SH-SY5Y (cell line): ENCODE measurements at regions not wholly inside any gene's neighbourhood (a gene's known extent, or its start where the extent isn't known, plus 50 kb on each side); places are given as distances from the start of the nearest gene placed in this dataset.

ENCODE experiments used
- GATA2 ChIP-seq: IDR thresholded peaks from 2 replicates; pipeline ENCODE4 v1.6.1; 2011; ENCODE audit warnings: mild to moderate bottlenecking, low read depth, low read length
- GATA3 ChIP-seq: IDR thresholded peaks from 2 replicates; pipeline ENCODE4 v1.6.1; 2011; ENCODE audit warnings: low read depth, mild to moderate bottlenecking, low read length, moderate library complexity

GRCh38 chr6:135658481-135658880, 160.9 kb upstream of the AHI1 start:
- TF ChIP-seq GATA3 (no peak), GATA2 (no peak)

DNA sequence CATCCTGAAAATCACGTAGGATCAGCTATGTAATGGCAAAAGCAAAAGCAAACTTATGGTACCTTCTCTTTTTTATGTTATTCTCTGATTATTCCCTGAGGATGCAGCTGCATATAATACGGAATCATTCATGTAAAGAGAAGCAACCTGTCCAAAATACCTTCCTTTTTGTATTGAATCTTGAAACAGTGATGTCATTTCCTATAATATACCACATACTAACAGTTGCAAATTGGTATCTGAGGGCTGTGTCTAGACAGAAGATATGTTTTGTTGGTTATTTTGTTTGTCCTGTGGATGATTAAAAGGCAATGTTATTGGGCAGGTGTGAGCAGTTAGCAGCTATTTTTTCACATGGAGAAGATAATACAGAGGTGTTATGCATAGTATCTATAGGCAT, 161.4 kb upstream of the AHI1 start:
- TF ChIP-seq GATA2 (no peak), GATA3 (no peak)

- TF ChIP-seq GATA3 (no peak), GATA2 (no peak)
Observed at GRCh38 chr6:135664527-135664926, 167.0 kb upstream of the AHI1 start.

GRCh38 chr6:135665935-135666334, 168.4 kb upstream of the AHI1 start:
- TF ChIP-seq GATA2, result no peak
- no peak for TF ChIP-seq GATA3

DNA sequence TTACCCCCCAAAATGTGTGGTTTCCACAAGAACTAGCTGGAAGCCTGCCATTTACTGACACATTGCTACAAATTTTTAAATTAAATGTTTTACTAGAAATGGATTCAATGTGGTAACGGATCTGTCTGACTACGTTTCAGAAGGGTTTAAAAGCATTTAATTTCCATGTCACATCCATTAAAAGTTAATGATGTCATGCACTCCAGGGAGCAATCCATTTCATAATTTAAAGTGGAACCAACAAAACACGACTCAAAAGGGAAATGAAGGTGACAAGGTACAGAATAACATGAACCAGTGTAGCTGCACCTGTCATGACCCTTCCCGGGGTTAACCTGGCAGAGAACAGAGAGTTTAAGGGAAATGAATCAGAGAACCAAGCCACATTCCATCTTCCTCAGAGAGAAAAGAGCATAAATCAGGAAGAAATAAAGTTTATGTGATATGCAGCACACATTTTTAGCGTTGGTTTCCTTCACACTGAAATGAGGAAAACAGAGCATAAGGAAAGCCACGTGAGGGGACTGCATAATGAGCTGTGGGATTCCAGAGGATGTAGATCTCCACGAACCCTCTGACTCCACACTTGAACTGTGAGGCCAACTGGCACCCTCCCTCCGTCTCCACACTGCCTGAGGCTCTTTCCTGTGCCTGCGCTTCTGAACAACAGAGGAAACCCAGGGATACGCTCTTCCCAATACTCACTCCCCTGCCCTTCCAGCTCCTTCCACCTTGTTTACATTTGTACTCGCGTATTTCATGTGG, 170.3 kb upstream of the AHI1 start:
- TF ChIP-seq GATA3 (no peak), GATA2 (no peak)

DNA sequence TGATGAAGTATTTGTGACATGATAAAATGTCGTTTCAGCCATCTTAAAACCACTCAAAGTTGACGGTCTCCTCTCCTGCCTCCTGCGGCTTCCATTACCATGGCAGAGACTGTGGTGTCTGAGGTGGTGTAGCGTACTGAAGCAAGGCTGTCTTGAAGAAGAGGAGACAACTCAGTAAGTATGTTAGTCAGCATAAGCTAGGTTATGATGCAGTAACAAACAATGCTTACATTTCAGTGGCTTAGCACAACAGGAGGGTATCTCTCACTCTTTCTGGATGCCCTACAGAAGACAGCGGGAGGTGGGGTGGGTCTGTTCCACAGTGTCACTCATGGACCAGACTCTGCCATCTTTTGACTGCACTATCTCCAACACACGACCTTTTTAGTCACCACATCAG, 174.7 kb upstream of the AHI1 start:
- no peak for TF ChIP-seq GATA2
- TF ChIP-seq GATA3, result no peak

- no peak for TF ChIP-seq GATA3
- TF ChIP-seq GATA2, result no peak
Observed at GRCh38 chr6:135673501-135674309, 176.2 kb upstream of the AHI1 start.

DNA sequence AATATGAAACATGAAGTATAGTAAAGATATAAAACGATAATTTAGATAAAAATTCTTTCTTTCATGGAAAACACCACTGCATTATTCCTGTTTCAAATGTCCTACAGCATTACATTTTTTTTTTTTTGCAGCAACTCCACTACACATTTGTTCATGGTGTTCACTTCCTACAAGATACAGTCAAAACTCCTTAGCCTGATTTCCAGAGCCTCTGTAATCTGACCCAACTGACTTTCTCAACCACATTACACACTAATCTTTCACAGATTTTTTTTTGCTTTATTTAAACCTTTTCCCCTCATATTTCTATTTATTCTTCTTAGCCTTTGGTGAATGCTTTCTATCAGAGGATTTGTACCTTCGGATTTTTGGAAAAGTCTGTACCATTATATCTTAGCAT, 176.5 kb upstream of the PDE7B start:
- TF ChIP-seq GATA3 (no peak), GATA2 (no peak)

DNA sequence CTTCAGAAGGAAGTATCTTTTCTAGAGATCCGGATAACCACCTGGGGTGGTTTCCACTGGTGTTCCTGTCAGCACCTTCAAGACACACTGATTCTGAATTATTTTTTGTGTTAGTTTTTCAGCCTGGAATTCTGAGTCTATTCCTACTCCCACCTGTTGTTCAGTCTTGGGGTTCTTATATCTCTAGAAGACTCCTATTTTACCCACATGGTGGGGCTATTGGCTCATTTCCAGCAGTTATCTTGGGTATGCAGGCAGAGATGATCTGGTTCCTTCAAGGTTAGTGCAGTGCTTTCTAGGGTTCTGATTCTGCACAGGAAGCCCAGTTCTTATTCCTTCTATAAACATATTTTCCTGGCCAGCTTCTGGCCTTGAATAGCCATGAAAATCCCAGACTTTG, 175.6 kb upstream of the PDE7B start:
- TF ChIP-seq GATA3 (no peak), GATA2 (no peak)

GRCh38 chr6:135680964-135681913, 170.3 kb upstream of the PDE7B start:
- TF ChIP-seq GATA3, result no peak

DNA sequence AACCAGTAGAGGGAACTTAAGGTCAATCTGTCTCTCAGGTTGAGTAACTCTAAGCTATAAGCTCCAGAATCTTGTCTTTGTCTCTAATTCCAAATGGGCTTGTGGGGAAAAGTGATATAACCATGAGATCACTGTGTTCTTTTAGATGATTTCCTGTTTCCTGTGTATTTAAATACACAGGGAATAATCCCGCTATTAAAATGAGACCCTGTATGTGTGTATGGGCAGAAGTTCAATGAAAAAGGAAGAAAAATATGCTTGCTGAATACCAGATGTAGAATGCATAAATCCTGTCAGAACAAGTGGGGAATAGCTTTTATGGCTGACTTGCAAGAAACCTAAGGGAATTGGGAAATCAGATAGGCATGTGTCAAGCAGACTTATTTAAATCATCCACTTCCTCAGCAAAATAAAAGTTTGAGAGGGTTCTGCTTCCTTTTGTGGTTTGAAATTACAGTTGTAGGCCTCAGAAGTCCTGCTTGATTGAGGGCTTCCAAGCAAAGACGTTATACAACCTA, 164.7 kb upstream of the PDE7B start:
- no peak for TF ChIP-seq GATA2
- TF ChIP-seq GATA3, result no peak

DNA sequence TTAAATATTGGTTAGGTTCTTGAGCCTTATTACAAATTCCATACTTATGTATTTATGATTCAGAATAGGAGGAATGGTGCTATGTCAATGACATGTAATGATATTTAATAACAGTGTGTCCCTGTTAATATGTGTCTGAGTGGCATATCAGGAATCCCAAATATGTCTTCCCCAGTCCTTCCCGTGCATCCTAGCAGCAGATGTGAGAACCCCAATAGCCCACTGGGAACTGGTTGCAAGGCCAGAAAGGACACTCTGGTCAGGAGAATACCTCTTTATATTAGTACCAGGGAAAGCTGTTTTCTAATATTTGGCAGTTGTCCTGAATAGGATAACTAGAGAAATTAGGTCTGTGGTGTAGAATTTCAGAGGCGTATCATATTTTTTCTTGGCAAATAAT, 159.1 kb upstream of the PDE7B start:
- no peak for TF ChIP-seq GATA2
- TF ChIP-seq GATA3, result no peak

DNA sequence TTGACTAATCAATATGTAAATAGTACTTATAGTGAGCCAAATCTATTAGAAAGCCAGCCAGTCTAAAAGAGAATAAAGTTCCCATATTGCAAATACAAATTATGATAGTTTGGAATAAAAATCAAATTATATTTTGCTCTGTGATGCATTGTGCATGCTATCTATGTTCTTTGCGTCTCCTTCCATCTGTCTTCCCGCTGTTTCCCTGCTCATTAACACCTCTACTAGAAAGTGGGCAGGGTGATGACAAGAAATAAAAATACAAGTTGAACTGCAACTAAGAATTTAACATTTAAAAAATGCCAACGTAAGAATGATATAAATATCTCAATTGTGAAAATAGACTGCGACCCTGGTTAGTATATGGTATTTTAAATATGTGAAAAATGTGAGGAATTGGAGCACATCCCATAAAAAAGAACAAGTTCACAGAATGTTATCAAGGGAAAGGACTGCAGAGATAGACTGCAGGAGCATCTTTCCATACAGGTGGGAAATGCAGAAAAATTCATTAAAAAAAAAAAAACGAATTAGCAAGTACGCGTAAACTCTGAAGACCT, 157.6 kb upstream of the PDE7B start:
- no peak for TF ChIP-seq GATA3
- TF ChIP-seq GATA2, result no peak

DNA sequence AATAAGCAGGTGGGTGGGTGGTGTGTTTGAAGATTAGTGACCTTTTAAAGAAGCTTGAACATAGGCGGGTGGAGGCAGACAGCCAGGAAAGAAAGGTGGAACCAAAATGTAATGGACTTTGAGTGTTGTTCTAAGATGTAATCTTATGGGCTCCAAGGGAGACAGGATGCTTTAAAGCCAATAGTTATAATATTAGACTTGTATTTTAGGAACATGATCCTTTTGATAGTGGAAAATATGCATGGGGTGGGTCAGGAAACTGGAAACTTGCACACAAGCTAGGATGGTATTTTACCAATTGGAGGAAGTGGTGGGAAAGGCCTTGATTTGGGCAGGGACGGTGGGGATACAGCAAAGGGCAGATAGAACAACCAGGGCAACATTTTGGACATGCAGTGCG, 151.8 kb upstream of the PDE7B start:
- TF ChIP-seq GATA2 (no peak), GATA3 (no peak)
